ENCODE measurements at regions not wholly inside any gene's neighbourhood (a gene's known extent, or its start where the extent isn't known, plus 50 kb on each side); places are given as distances from the start of the nearest gene placed in this dataset.

GRCh38 chr7:96481796-96482195 is 159.9 kb upstream of the SLC25A13 start:
- no peak for DNase-seq

GRCh38 chr7:96479015-96479645 is 157.2 kb upstream of the SLC25A13 start:
- no peak for DNase-seq

GRCh38 chr7:96471606-96472005 is 149.7 kb upstream of the SLC25A13 start:
- DNase-seq, result no peak

GRCh38 chr7:96452146-96452545 is 130.2 kb upstream of the SLC25A13 start:
- no peak for DNase-seq

- no peak for DNase-seq
These were observed 127.2 kb upstream of the SLC25A13 start for GRCh38 chr7:96449094-96449493.

- no peak for DNase-seq
These were observed 125.3 kb upstream of the SLC25A13 start for GRCh38 chr7:96447109-96447645.

GRCh38 chr7:96441436-96442084 is 119.7 kb upstream of the SLC25A13 start:
- DNase-seq, result no peak

GRCh38 chr7:96440328-96440727 is 118.4 kb upstream of the SLC25A13 start:
- DNase-seq, result no peak

- no peak for DNase-seq
These were observed 115.0 kb upstream of the SLC25A13 start for GRCh38 chr7:96436880-96437279.

GRCh38 chr7:96430356-96430755 is 108.5 kb upstream of the SLC25A13 start:
- no peak for DNase-seq

GRCh38 chr7:96427143-96427542 is 105.2 kb upstream of the SLC25A13 start:
- DNase-seq, result no peak

- DNase-seq, result no peak
These were observed 104.8 kb upstream of the SLC25A13 start for GRCh38 chr7:96426685-96427084.

- DNase-seq, result no peak
These were observed 104.1 kb upstream of the SLC25A13 start for GRCh38 chr7:96426027-96426426.

- DNase-seq, result no peak
These were observed 102.5 kb upstream of the SLC25A13 start for GRCh38 chr7:96424411-96424810.

- DNase-seq, result no peak
These were observed 100.5 kb upstream of the SLC25A13 start for GRCh38 chr7:96422388-96422787.

GRCh38 chr7:96418581-96418980 is 96.7 kb upstream of the SLC25A13 start:
- DNase-seq, result no peak

- DNase-seq, result no peak
These were observed 95.9 kb upstream of the SLC25A13 start for GRCh38 chr7:96417784-96418183.

GRCh38 chr7:96416599-96416998 is 94.7 kb upstream of the SLC25A13 start:
- no peak for DNase-seq

- DNase-seq, result no peak
These were observed 94.2 kb upstream of the SLC25A13 start for GRCh38 chr7:96416116-96416515.

GRCh38 chr7:96415293-96415940 is 93.5 kb upstream of the SLC25A13 start:
- DNase-seq, result no peak

GRCh38 chr7:96414931-96415292 is 93.0 kb upstream of the SLC25A13 start:
- peak; percentile 36 to 39 for DNase-seq

GRCh38 chr7:96410126-96410839 is 88.4 kb upstream of the SLC25A13 start:
- no peak for DNase-seq

- no peak for DNase-seq
These were observed 87.0 kb upstream of the SLC25A13 start for GRCh38 chr7:96408881-96409280.

GRCh38 chr7:96407427-96407826 is 85.5 kb upstream of the SLC25A13 start:
- DNase-seq, result no peak

Measured in stimulated activated CD4-positive, alpha-beta T cell treated with anti-CD3 and anti-CD28 coated beads, Interleukin-2, amount 100 ng/mL, for 24 hours (primary cell).